ENCODE measurements at regions not wholly inside any gene's neighbourhood (a gene's known extent, or its start where the extent isn't known, plus 50 kb on each side); places are given as distances from the start of the nearest gene placed in this dataset.

DNA sequence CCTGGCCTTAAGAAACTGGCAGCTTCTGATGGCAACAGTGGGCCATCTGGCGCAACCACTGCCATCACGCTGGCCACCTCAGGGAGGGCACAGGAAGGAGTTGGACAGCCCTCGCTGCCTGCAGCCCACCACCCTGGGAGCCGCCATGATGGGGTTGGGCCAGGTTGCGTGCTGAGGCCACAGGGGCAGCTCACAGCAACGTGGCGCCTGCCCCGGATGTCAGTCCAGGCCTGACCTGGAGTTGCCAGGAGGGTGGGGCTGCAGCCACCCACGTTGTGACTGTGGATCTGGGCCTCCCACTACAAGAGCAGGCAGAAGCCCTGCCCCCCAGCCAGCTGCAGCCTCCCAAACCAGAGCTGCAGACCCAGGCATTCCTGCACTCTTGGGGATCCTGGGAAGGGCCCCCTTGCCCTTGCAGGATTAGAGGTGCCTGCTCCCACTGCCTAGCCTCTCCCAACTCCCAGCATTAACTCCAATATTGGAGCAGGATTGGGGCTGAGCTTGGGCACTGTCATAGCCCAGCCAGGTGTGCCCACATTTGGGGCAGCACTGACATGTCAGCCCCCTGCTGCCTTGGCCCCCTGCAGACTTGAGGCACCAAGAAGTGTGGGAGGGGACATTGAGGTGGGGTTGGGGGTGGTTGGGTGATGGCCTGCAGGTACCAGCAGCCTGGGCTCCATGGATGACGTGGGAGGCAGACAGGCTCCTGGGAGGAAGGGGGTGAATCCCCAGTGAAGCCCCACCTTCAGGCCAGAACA is 468.9 kb upstream of the CCDC54 start:
- Histone ChIP-seq H3K9me3 (no peaks in the 10 kb centered on the region), H3K36me3 (no peaks in the 10 kb centered on the region), H3K4me3 (no peak overlapping the region), H3K27ac (no peak overlapping the region), H3K27me3 (no peaks in the 10 kb centered on the region), H3K4me1 (no peaks in the 10 kb centered on the region)
- TF ChIP-seq, protein P1, sequence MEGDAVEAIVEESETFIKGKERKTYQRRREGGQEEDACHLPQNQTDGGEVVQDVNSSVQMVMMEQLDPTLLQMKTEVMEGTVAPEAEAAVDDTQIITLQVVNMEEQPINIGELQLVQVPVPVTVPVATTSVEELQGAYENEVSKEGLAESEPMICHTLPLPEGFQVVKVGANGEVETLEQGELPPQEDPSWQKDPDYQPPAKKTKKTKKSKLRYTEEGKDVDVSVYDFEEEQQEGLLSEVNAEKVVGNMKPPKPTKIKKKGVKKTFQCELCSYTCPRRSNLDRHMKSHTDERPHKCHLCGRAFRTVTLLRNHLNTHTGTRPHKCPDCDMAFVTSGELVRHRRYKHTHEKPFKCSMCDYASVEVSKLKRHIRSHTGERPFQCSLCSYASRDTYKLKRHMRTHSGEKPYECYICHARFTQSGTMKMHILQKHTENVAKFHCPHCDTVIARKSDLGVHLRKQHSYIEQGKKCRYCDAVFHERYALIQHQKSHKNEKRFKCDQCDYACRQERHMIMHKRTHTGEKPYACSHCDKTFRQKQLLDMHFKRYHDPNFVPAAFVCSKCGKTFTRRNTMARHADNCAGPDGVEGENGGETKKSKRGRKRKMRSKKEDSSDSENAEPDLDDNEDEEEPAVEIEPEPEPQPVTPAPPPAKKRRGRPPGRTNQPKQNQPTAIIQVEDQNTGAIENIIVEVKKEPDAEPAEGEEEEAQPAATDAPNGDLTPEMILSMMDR (IDR thresholded peaks at IDR 0.05): no peak
- no peak for DNase-seq
- intact Hi-C loops (cut with DNase I; ENCODE audit: low total_unique reads): no loop called here

DNA sequence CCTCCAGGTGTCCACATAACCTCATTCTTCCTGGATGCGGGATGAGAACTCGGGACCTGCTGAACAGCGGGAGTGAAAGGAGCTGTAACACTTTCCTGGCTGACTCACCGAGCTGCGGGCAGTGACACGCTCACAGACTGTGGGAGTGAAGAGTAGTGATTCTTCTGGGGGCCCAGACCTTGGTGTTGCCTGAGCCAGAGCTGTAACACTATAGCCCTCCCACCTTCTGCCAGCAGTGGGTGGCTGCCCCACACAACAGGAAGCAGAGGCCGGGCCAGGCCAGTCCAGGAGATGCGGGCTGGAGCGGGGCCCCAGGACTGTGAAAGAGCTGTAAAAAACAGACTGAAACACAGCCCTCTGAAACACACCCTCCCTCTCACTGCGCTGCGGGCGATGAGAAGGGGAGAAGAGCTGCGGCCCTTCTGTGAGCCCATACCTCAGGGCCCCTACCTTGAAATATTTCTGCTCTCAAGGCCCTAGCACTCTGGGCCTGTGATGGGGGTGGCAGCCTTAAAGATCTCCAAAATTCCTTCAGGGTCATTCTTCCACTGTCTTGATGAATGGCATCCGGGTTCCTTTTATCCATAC is 464.0 kb upstream of the CCDC54 start:
- DNase-seq: no peak
- TF ChIP-seq, protein P1 (IDR thresholded peaks at IDR 0.05): no peak
- intact Hi-C loops (cut with DNase I; ENCODE audit: low total_unique reads): loop anchor here (5.0 kb wide), 1 partner anchor 276 kb away; no protein-coding TSS in a partner anchor
- Histone ChIP-seq H3K27ac (no peak overlapping the region), H3K9me3 (no peaks in the 10 kb centered on the region), H3K36me3 (no peaks in the 10 kb centered on the region), H3K27me3 (no peaks in the 10 kb centered on the region), H3K4me3 (no peak overlapping the region), H3K4me1 (no peaks in the 10 kb centered on the region)

DNA sequence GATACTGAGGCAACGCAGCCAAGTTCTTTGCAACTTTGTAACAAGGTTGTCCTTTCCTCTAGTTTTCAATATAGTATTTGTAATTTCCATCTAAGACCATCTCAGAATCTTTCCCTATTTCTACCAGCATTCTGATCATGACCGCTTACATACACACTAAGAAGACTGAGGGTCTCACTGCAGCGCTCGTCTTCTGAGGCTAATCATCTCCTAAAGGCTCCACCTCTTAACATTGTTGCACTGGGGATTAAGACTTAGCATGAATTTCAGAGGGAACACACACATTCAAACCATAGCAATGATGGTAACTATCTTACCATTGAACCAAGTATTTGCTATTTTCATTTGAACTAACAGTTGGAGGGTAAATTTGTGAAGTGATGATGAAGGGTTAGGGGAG is 463.3 kb upstream of the CCDC54 start:
- no peaks in the 10 kb centered on the region for H3K4me1 ChIP-seq
- intact Hi-C loops (cut with DNase I; ENCODE audit: low total_unique reads): loop anchor here (5.0 kb wide), 1 partner anchor 277 kb away; no protein-coding TSS in a partner anchor

DNA sequence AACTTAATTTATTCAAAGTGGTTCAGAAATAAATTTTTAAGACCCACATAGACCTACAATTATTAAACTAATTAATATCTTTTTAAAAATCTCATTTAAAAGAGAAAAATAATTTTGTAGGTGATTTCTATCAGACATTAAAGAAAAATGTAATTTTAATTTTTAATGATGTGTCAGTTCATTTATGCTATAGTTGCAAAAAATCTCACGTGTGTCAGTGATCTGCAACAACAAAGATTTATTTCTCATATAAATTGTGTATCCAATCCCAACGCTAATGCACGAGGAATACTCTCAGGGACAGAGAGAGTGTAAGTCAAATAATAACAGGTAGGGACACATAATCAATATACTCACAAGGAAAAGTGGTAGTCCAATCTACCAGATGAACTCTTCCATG is 456.6 kb upstream of the CCDC54 start:
- no peaks in the 10 kb centered on the region for H3K4me1 ChIP-seq
- TF ChIP-seq, protein P1 (IDR thresholded peaks at IDR 0.05): no peak

More for the DNA sequence above, 463.3 kb upstream of the CCDC54 start:
- TF ChIP-seq, protein P1 (IDR thresholded peaks at IDR 0.05): no peak
- no peak overlapping the region for H3K27ac ChIP-seq
- no peak overlapping the region for H3K4me3 ChIP-seq
- no peaks in the 10 kb centered on the region for H3K27me3 ChIP-seq
- no peaks in the 10 kb centered on the region for H3K9me3 ChIP-seq
- no peak for DNase-seq
- H3K36me3 ChIP-seq: no peaks in the 10 kb centered on the region

DNA sequence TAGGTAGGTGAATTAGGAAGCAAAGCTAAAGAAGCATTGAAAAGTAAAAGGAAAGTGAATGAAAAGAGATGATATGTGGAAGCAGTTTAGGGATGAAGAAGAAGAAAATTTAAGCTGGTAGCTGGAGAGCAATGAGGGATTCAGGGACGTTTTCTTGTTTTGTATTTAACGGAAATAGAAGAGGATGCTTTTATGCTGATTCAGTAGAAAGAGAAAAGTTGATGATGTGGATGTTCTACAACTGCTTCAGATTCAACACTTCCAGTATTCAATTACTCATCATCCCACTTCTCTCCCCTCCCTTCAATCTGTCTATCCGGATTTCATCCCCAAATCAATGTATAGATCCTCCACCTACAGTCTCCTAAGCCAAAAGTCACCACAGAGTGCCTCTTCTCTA is 448.2 kb upstream of the CCDC54 start:
- no peak for DNase-seq
- H3K4me3 ChIP-seq: no peak overlapping the region
- H3K27me3 ChIP-seq: no peaks in the 10 kb centered on the region
- H3K27ac ChIP-seq: no peak overlapping the region
- intact Hi-C loops (cut with DNase I; ENCODE audit: low total_unique reads): no loop called here
- no peaks in the 10 kb centered on the region for H3K36me3 ChIP-seq
- TF ChIP-seq, protein P1 (IDR thresholded peaks at IDR 0.05): no peak
- H3K9me3 ChIP-seq: no peaks in the 10 kb centered on the region
- no peaks in the 10 kb centered on the region for H3K4me1 ChIP-seq

More for the DNA sequence above, 456.6 kb upstream of the CCDC54 start:
- Histone ChIP-seq H3K4me3 (no peak overlapping the region), H3K27me3 (no peaks in the 10 kb centered on the region), H3K36me3 (no peaks in the 10 kb centered on the region), H3K9me3 (no peaks in the 10 kb centered on the region), H3K27ac (no peak overlapping the region)
- intact Hi-C loops (cut with DNase I; ENCODE audit: low total_unique reads): no loop called here
- DNase-seq: no peak

All from tibial artery (tissue), 4 donors.